Neural progenitor cell (in vitro differentiated cells): ENCODE measurements at regions not wholly inside any gene's neighbourhood (a gene's known extent, or its start where the extent isn't known, plus 50 kb on each side); places are given as distances from the start of the nearest gene placed in this dataset.

ENCODE experiments used
- DNase-seq: peaks from one replicate; pipeline ENCODE4 v3.0.0-alpha.2; 2016; ENCODE audit warnings: low spot score
- H2AFZ ChIP-seq: fragments of 200-600 bp; sonication (generic); replicated peaks from 2 replicates; pipeline ENCODE4 v1.6.1; 2016; ENCODE audit warnings: antibody characterized with exemption
- H3F3A ChIP-seq: fragments of 200-600 bp; sonication (generic); 2 replicates; pipeline ENCODE4 v1.6.1; 2016; ENCODE audit warnings: antibody characterized with exemption, low read depth
- H3K27ac ChIP-seq: fragments of 200-600 bp; sonication (generic); 2 replicates; pipeline ENCODE4 v1.5.1; 2016; ENCODE audit warnings: mild to moderate bottlenecking
- H3K27me3 ChIP-seq: fragments of 200-600 bp; sonication (generic); 2 replicates; pipeline ENCODE4 v1.6.1; 2016; ENCODE audit warnings: mild to moderate bottlenecking, moderate library complexity
- H3K36me3 ChIP-seq: fragments of 200-600 bp; sonication (generic); 2 replicates; pipeline ENCODE4 v1.5.1; 2016
- H3K4me1 ChIP-seq: fragments of 200-600 bp; sonication (generic); 2 replicates; pipeline ENCODE4 v1.6.1; 2016; ENCODE audit warnings: mixed run types
- H3K4me2 ChIP-seq: fragments of 200-600 bp; sonication (generic); 2 replicates; pipeline ENCODE4 v1.6.1; 2016
- H3K4me3 ChIP-seq: fragments of 200-600 bp; sonication (generic); 2 replicates; pipeline ENCODE4 v1.5.1; 2016
- H3K79me2 ChIP-seq: fragments of 200-600 bp; sonication (generic); 2 replicates; pipeline ENCODE4 v1.6.1; 2016; ENCODE audit warnings: low read depth
- H3K9ac ChIP-seq: fragments of 200-600 bp; sonication (generic); 2 replicates; pipeline ENCODE4 v1.6.1; 2016
- H3K9me3 ChIP-seq: fragments of 200-600 bp; sonication (generic); 2 replicates; pipeline ENCODE4 v1.5.1; 2016; ENCODE audit warnings: low read depth
- H4K20me1 ChIP-seq: fragments of 200-600 bp; sonication (generic); 2 replicates; pipeline ENCODE4 v1.6.1; 2016; ENCODE audit warnings: low read depth
- H3K27ac Mint-ChIP-seq: 3 replicates; pipeline ENCODE4 v1.8.0; 2021; ENCODE audit warnings: mixed read lengths
- H3K27me3 Mint-ChIP-seq: 2 replicates; pipeline ENCODE4 v1.8.0; 2022; ENCODE audit warnings: low read depth, mild to moderate bottlenecking, inconsistent platforms, moderate library complexity, mixed read lengths; ENCODE audit not compliant: insufficient read depth
- H3K36me3 Mint-ChIP-seq: 3 replicates; pipeline ENCODE4 v1.8.0; 2021; ENCODE audit warnings: mixed read lengths
- H3K4me1 Mint-ChIP-seq: 3 replicates; pipeline ENCODE4 v1.8.0; 2021; ENCODE audit warnings: mixed read lengths
- H3K4me3 Mint-ChIP-seq: 3 replicates; pipeline ENCODE4 v1.8.0; 2021; ENCODE audit warnings: mild to moderate bottlenecking, moderate library complexity, mixed read lengths
- H3K9me3 Mint-ChIP-seq: 3 replicates; pipeline ENCODE4 v1.8.0; 2020; ENCODE audit warnings: mixed read lengths
- CTCF ChIP-seq: fragments of 200-600 bp; sonication (generic); IDR thresholded peaks from 2 replicates; pipeline ENCODE4 v1.5.1; 2017; ENCODE audit warnings: antibody characterized with exemption, mild to moderate bottlenecking
- EZH2 ChIP-seq: fragments of 200-600 bp; sonication (generic); IDR thresholded peaks from 2 replicates; pipeline ENCODE4 v1.6.1; 2017; ENCODE audit warnings: antibody characterized with exemption, mild to moderate bottlenecking, moderate library complexity
- EZH2phosphoT487 ChIP-seq: fragments of 200-600 bp; sonication (generic); IDR thresholded peaks from 2 replicates; pipeline ENCODE4 v1.6.1; 2017; ENCODE audit warnings: antibody characterized with exemption

DNA sequence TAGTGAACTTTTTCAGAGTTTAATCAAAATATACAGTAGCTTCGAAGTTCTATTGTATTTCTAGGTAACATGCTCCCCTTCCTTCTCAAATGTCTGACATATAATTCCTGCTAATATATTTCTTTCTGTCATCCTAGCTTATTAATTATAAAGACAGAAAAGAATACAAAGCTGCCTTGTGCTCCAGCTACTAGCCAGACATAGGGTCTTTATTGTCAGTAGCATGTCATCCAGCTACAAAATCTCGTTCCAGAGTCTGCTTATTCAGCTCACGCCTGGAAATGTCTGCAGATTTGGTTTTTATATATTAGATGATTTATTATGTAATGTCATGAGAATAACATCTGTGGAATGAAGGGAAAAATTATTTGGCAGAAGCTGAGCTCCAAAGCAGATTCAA, 1102.8 kb downstream of the BRINP3 start:
- Mint-ChIP-seq H3K36me3 (no peaks in the 10 kb centered on the region), H3K4me1 (no peaks in the 10 kb centered on the region), H3K27ac (no peak overlapping the region), H3K4me3 (no peak overlapping the region), H3K27me3 (peaks cover 2% of the 10 kb centered on the region), H3K9me3 (no peaks in the 10 kb centered on the region)
- Histone ChIP-seq H4K20me1 (no peaks in the 10 kb centered on the region), H3K79me2 (no peaks in the 10 kb centered on the region), H3K27me3 (no peaks in the 10 kb centered on the region), H3K9ac (no peak overlapping the region), H3K27ac (no peak overlapping the region), H3K4me1 (no peaks in the 10 kb centered on the region), H3K4me3 (no peak overlapping the region), H2AFZ (no peak overlapping the region), H3K36me3 (no peaks in the 10 kb centered on the region), H3K4me2 (no peak overlapping the region), H3K9me3 (no peaks in the 10 kb centered on the region), H3F3A (no peaks in the 10 kb centered on the region)
- no peak for DNase-seq
- TF ChIP-seq EZH2 (no peak), CTCF (no peak), EZH2phosphoT487 (no peak)

GRCh38 chr1:189405419-189405818, 1072.2 kb downstream of the BRINP3 start:
- no peaks in the 10 kb centered on the region for H4K20me1 ChIP-seq
- H3K27ac ChIP-seq: no peak overlapping the region
- peak; percentile 5 for DNase-seq
- peak overlapping the region; percentile 82 for H2AFZ ChIP-seq
- H3F3A ChIP-seq: no peaks in the 10 kb centered on the region
- H3K9me3 Mint-ChIP-seq: peaks cover 7% of the 10 kb centered on the region
- H3K9ac ChIP-seq: no peak overlapping the region
- no peaks in the 10 kb centered on the region for H3K36me3 ChIP-seq
- no peaks in the 10 kb centered on the region for H3K79me2 ChIP-seq
- no peak overlapping the region for H3K4me3 ChIP-seq
- H3K4me2 ChIP-seq: no peak overlapping the region
- no peaks in the 10 kb centered on the region for H3K27me3 ChIP-seq
- H3K9me3 ChIP-seq: no peaks in the 10 kb centered on the region
- TF ChIP-seq CTCF: no peak
- TF ChIP-seq EZH2phosphoT487: no peak
- no peaks in the 10 kb centered on the region for H3K27me3 Mint-ChIP-seq
- no peaks in the 10 kb centered on the region for H3K4me1 ChIP-seq
- no peak overlapping the region for H3K27ac Mint-ChIP-seq
- H3K36me3 Mint-ChIP-seq: no peaks in the 10 kb centered on the region
- peaks cover 5% of the 10 kb centered on the region for H3K4me1 Mint-ChIP-seq
- H3K4me3 Mint-ChIP-seq: no peak overlapping the region

DNA sequence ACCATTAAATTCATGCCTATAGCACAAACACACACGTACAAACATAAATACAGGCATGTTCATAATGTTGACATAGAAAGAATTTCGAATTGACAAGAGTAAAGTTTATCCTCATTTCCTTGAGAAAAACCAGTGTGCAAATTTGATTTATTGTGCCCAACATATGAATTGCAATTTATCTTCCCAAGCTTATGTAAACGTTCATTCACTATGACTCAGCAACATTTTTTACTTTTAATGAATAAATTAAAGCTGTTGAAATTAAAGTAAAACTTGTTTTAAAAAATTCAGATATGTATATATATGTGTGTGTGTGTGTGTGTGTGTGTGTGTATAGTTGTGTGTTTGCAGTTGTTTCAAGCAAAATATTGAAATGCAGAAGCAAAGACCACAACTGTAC, 1067.9 kb downstream of the BRINP3 start:
- Histone ChIP-seq H4K20me1 (no peaks in the 10 kb centered on the region), H3K9me3 (no peaks in the 10 kb centered on the region), H3K4me2 (no peak overlapping the region), H2AFZ (no peak overlapping the region), H3K36me3 (no peaks in the 10 kb centered on the region), H3K79me2 (no peaks in the 10 kb centered on the region), H3K9ac (no peak overlapping the region), H3K27me3 (no peaks in the 10 kb centered on the region), H3K4me1 (no peaks in the 10 kb centered on the region), H3K27ac (no peak overlapping the region), H3F3A (no peaks in the 10 kb centered on the region), H3K4me3 (no peak overlapping the region)
- Mint-ChIP-seq H3K9me3 (peaks cover 2% of the 10 kb centered on the region), H3K36me3 (no peaks in the 10 kb centered on the region), H3K27ac (no peak overlapping the region), H3K4me3 (no peak overlapping the region), H3K4me1 (peaks cover 5% of the 10 kb centered on the region), H3K27me3 (no peaks in the 10 kb centered on the region)
- TF ChIP-seq EZH2phosphoT487 (no peak), CTCF (no peak), EZH2 (no peak)
- DNase-seq: no peak
